ENCODE measurements at regions not wholly inside any gene's neighbourhood (a gene's known extent, or its start where the extent isn't known, plus 50 kb on each side); places are given as distances from the start of the nearest gene placed in this dataset.

GRCh38 chr3:137300703-137301102 is 342.9 kb downstream of the IL20RB start:
- TF ChIP-seq CTCF (conservative IDR thresholded peaks at IDR 0.05; ENCODE audit: low read length) (no peak), EZH2phosphoT487 (IDR thresholded peaks at IDR 0.05; ENCODE audit: borderline replicate concordance, low read depth, low read length) (no peak)
